Mammary epithelial cell (primary cell): ENCODE measurements at regions not wholly inside any gene's neighbourhood (a gene's known extent, or its start where the extent isn't known, plus 50 kb on each side); places are given as distances from the start of the nearest gene placed in this dataset.

Experiments used
- EZH2 ChIP-seq: IDR thresholded peaks from 2 replicates; pipeline ENCODE4 v1.6.1; 2012; ENCODE audit warnings: low read length, inconsistent platforms, borderline replicate concordance
- TF ChIP-seq, protein P1 (sequence below), 2 donors: IDR thresholded peaks in 1 of 2; conservative IDR thresholded peaks in 1 of 2; 2 replicates each; pipeline ENCODE4 v1.5.1; 2011 to 2012; ENCODE audit warnings: inconsistent platforms in 2 of 2, low read length in 2 of 2, mild to moderate bottlenecking in 2 of 2, control low read depth in 1 of 2, low read depth in 1 of 2; ENCODE audit not compliant: insufficient read depth in 1 of 2; ENCODE audit errors: extremely low read depth in 1 of 2

GRCh38 chrX:124895947-124896346 lies 423.7 kb upstream of the TEX13C start:
- TF ChIP-seq, protein P1, sequence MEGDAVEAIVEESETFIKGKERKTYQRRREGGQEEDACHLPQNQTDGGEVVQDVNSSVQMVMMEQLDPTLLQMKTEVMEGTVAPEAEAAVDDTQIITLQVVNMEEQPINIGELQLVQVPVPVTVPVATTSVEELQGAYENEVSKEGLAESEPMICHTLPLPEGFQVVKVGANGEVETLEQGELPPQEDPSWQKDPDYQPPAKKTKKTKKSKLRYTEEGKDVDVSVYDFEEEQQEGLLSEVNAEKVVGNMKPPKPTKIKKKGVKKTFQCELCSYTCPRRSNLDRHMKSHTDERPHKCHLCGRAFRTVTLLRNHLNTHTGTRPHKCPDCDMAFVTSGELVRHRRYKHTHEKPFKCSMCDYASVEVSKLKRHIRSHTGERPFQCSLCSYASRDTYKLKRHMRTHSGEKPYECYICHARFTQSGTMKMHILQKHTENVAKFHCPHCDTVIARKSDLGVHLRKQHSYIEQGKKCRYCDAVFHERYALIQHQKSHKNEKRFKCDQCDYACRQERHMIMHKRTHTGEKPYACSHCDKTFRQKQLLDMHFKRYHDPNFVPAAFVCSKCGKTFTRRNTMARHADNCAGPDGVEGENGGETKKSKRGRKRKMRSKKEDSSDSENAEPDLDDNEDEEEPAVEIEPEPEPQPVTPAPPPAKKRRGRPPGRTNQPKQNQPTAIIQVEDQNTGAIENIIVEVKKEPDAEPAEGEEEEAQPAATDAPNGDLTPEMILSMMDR (conservative IDR thresholded peaks at IDR 0.05 in 1 of 2, IDR thresholded peaks at IDR 0.05 in 1 of 2; ENCODE audit: extremely low read depth in 1 of 2, insufficient read depth in 1 of 2, low read depth in 1 of 2, low read length in 2 of 2): no peak
- TF ChIP-seq EZH2: no peak
